ENCODE measurements at regions not wholly inside any gene's neighbourhood (a gene's known extent, or its start where the extent isn't known, plus 50 kb on each side); places are given as distances from the start of the nearest gene placed in this dataset.

- TF ChIP-seq CTCF (conservative IDR thresholded peaks at IDR 0.05; ENCODE audit: low read depth, low read length) (no peak), EZH2 (IDR thresholded peaks at IDR 0.05; ENCODE audit: borderline replicate concordance, low read depth, low read length, poor library complexity, severe bottlenecking) (no peak)
Measured at GRCh38 chr5:6178846-6179532, 199.4 kb downstream of the MED10 start.
